Activated naive CD8-positive, alpha-beta T cell treated with anti-CD3 and anti-CD28 coated beads for 36 hours (primary cell): ENCODE measurements at regions not wholly inside any gene's neighbourhood (a gene's known extent, or its start where the extent isn't known, plus 50 kb on each side); places are given as distances from the start of the nearest gene placed in this dataset.

Source experiments
- DNase-seq: peaks from one replicate; pipeline ENCODE4 v3.0.0; 2021
- H3K27ac Mint-ChIP-seq: one replicate; pipeline ENCODE4 v1.8.0; 2022; ENCODE audit warnings: mild to moderate bottlenecking, moderate library complexity, mixed read lengths
- H3K27me3 Mint-ChIP-seq: one replicate; pipeline ENCODE4 v1.8.0; 2022; ENCODE audit warnings: mild to moderate bottlenecking, mixed read lengths
- H3K36me3 Mint-ChIP-seq: one replicate; pipeline ENCODE4 v1.8.0; 2021; ENCODE audit warnings: mild to moderate bottlenecking, mixed read lengths
- H3K4me1 Mint-ChIP-seq: one replicate; pipeline ENCODE4 v1.8.0; 2021; ENCODE audit warnings: mixed read lengths
- H3K4me3 Mint-ChIP-seq: one replicate; pipeline ENCODE4 v1.8.0; 2022; ENCODE audit warnings: mild to moderate bottlenecking, moderate library complexity, mixed read lengths
- H3K9me3 Mint-ChIP-seq: one replicate; pipeline ENCODE4 v1.8.0; 2022; ENCODE audit warnings: mixed read lengths

GRCh38 chr5:125049721-125050702 lies 303.6 kb upstream of the ZNF608 start:
- no peak overlapping the region for H3K4me3 Mint-ChIP-seq
- no peak for DNase-seq
- H3K36me3 Mint-ChIP-seq: no peaks in the 10 kb centered on the region
- H3K27me3 Mint-ChIP-seq: no peaks in the 10 kb centered on the region
- no peaks in the 10 kb centered on the region for H3K9me3 Mint-ChIP-seq
- no peak overlapping the region for H3K27ac Mint-ChIP-seq
- H3K4me1 Mint-ChIP-seq: no peaks in the 10 kb centered on the region

GRCh38 chr5:125050926-125051325 lies 304.5 kb upstream of the ZNF608 start:
- DNase-seq: no peak
- Mint-ChIP-seq H3K27ac (no peak overlapping the region), H3K27me3 (no peaks in the 10 kb centered on the region), H3K9me3 (no peaks in the 10 kb centered on the region), H3K36me3 (no peaks in the 10 kb centered on the region), H3K4me1 (no peaks in the 10 kb centered on the region), H3K4me3 (no peak overlapping the region)

GRCh38 chr5:125052584-125052983 lies 306.1 kb upstream of the ZNF608 start:
- no peaks in the 10 kb centered on the region for H3K27me3 Mint-ChIP-seq
- no peaks in the 10 kb centered on the region for H3K36me3 Mint-ChIP-seq
- H3K4me3 Mint-ChIP-seq: no peak overlapping the region
- H3K9me3 Mint-ChIP-seq: no peaks in the 10 kb centered on the region
- no peaks in the 10 kb centered on the region for H3K4me1 Mint-ChIP-seq
- no peak overlapping the region for H3K27ac Mint-ChIP-seq
- DNase-seq: no peak

DNA sequence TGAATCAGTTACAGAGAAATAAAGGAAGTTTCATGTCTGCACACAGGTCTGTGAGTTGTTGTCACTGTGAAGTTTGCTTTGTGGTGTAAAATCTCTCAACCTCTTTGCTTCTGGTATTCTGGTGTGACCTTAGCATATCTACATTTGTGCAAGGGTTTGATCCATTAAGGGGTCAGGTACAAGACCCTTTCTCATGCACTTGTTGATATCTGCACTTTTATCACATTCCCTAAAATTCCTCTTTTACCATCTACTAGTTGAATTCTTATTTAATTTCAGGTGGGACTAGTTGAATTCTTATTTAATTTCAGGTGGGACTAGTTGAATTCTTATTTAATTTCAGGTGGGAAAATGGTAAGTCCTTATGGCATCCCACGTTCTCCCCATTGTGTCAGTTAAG lies 306.7 kb upstream of the ZNF608 start:
- Mint-ChIP-seq H3K27me3 (no peaks in the 10 kb centered on the region), H3K9me3 (no peaks in the 10 kb centered on the region), H3K4me3 (no peak overlapping the region), H3K27ac (no peak overlapping the region), H3K4me1 (no peaks in the 10 kb centered on the region), H3K36me3 (no peaks in the 10 kb centered on the region)
- no peak for DNase-seq

DNA sequence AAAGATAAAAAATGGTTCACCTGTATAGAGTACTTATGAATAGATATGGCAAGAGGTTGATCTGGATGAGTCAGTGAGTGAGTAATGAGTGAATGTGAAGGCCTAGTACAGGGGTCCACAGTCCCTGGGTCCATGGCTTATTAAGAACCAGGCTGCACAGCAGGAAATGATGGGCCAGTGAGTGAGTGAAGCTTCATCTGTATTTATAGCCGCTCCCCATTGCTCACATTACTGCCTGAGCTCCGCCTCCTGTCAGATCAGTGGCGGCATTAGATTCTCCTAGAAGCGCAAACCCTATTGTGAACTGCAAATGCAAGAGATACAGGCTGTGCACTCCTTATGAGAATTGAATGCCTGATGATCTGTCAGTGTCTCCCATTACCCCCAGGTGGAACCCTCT lies 307.7 kb upstream of the ZNF608 start:
- H3K27ac Mint-ChIP-seq: no peak overlapping the region
- H3K36me3 Mint-ChIP-seq: no peaks in the 10 kb centered on the region
- DNase-seq: no peak
- H3K27me3 Mint-ChIP-seq: no peaks in the 10 kb centered on the region
- no peak overlapping the region for H3K4me3 Mint-ChIP-seq
- no peaks in the 10 kb centered on the region for H3K4me1 Mint-ChIP-seq
- H3K9me3 Mint-ChIP-seq: no peaks in the 10 kb centered on the region

- H3K27ac Mint-ChIP-seq: no peak overlapping the region
- H3K4me3 Mint-ChIP-seq: no peak overlapping the region
- H3K36me3 Mint-ChIP-seq: no peaks in the 10 kb centered on the region
- no peak for DNase-seq
- H3K4me1 Mint-ChIP-seq: no peaks in the 10 kb centered on the region
- no peaks in the 10 kb centered on the region for H3K9me3 Mint-ChIP-seq
- no peaks in the 10 kb centered on the region for H3K27me3 Mint-ChIP-seq
Measured at GRCh38 chr5:125056671-125057485, 310.4 kb upstream of the ZNF608 start.

GRCh38 chr5:125057912-125058826 lies 311.7 kb upstream of the ZNF608 start:
- Mint-ChIP-seq H3K4me3 (no peak overlapping the region), H3K27me3 (no peaks in the 10 kb centered on the region), H3K27ac (no peak overlapping the region), H3K9me3 (no peaks in the 10 kb centered on the region), H3K4me1 (no peaks in the 10 kb centered on the region), H3K36me3 (no peaks in the 10 kb centered on the region)
- no peak for DNase-seq

DNA sequence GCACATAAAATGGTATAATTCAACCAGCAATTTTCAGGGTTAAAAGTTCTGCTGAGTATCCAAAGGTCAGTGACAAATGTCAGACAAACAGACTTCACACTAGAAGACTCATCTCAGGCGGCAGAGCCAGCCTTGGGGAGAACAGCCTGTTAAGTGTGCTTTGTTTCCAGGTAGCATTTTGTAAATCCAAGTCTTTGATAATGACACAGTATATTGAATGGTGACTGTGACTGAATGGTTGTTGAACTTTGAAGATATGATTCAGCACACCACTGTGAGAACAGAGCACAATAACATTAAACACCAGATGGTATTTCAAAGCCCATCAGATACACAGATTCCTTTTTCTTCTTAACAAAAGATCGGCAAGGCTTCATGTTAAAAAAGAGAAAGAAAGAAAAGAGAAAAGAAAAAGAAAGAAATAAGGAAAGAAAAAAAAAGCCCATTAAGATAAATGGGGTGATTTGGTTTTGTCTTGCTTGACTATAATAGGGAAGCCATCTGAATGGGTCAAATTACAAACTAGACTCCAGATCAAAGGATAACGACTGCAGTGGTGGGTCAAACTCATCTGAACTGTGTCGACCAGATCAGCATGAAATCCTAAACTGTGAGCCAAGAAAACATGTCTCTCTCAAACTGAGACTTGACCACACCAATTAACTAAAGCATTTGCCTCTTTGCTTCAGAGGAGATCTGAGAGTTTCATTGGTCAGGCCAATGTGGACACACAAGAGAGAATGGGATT lies 313.0 kb upstream of the ZNF608 start:
- Mint-ChIP-seq H3K27me3 (no peaks in the 10 kb centered on the region), H3K4me3 (no peak overlapping the region), H3K4me1 (no peaks in the 10 kb centered on the region), H3K36me3 (no peaks in the 10 kb centered on the region), H3K9me3 (no peaks in the 10 kb centered on the region), H3K27ac (no peak overlapping the region)
- no peak for DNase-seq

- Mint-ChIP-seq H3K27me3 (no peaks in the 10 kb centered on the region), H3K27ac (no peak overlapping the region), H3K36me3 (no peaks in the 10 kb centered on the region), H3K4me3 (no peak overlapping the region), H3K4me1 (no peaks in the 10 kb centered on the region), H3K9me3 (no peaks in the 10 kb centered on the region)
- no peak for DNase-seq
Measured at GRCh38 chr5:125061726-125062125, 315.3 kb upstream of the ZNF608 start.

GRCh38 chr5:125064621-125065438 lies 318.4 kb upstream of the ZNF608 start:
- H3K36me3 Mint-ChIP-seq: no peaks in the 10 kb centered on the region
- no peaks in the 10 kb centered on the region for H3K4me1 Mint-ChIP-seq
- H3K27me3 Mint-ChIP-seq: no peaks in the 10 kb centered on the region
- no peak overlapping the region for H3K27ac Mint-ChIP-seq
- no peak overlapping the region for H3K4me3 Mint-ChIP-seq
- H3K9me3 Mint-ChIP-seq: peaks cover 5% of the 10 kb centered on the region
- no peak for DNase-seq

DNA sequence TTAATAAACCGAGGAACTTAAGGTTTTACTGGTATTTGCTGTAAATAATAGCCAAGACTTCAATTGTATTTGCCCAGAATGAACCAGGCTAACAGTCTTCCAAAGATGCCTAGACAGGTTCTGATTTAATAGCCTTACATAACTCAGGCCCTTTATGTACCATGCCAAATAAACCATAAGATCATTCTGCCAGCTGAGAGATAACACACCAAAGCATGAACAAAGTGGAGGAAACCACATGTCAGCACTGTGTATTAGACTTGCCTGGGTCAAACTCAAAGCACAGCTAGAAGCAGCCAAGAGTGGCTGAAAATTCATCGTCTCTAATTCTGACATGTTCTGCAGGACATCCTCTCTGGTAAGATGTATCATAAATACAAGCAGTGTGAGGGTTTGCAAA lies 319.3 kb upstream of the ZNF608 start:
- Mint-ChIP-seq H3K4me3 (no peak overlapping the region), H3K27me3 (no peaks in the 10 kb centered on the region), H3K9me3 (peaks cover 5% of the 10 kb centered on the region)

DNA sequence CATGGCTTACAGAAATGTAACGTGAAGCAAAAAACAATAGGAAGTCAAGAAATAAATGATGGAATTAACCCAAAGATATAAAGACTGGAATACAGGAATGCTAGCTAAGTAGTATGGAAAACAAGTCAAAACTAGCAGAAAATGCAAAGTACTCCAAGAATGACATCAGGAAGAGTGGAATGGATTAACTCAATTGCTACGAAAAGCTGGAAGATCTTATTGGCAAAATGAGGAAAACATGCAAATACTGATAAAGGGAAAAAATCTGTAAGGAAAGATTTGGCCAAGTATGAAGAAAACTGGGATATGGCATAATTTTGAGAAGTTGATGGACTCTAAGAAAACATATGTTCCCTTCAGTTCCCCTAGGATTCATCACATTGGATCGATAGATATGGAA lies 324.5 kb upstream of the ZNF608 start:
- H3K27me3 Mint-ChIP-seq: no peaks in the 10 kb centered on the region
- peaks cover 21% of the 10 kb centered on the region for H3K9me3 Mint-ChIP-seq
- no peaks in the 10 kb centered on the region for H3K4me1 Mint-ChIP-seq
- H3K36me3 Mint-ChIP-seq: no peaks in the 10 kb centered on the region
- DNase-seq: no peak
- H3K27ac Mint-ChIP-seq: no peak overlapping the region
- no peak overlapping the region for H3K4me3 Mint-ChIP-seq

More for the DNA sequence above, 319.3 kb upstream of the ZNF608 start:
- Mint-ChIP-seq H3K4me1 (no peaks in the 10 kb centered on the region), H3K36me3 (no peaks in the 10 kb centered on the region), H3K27ac (no peak overlapping the region)
- no peak for DNase-seq

GRCh38 chr5:125073090-125073489 lies 326.7 kb upstream of the ZNF608 start:
- Mint-ChIP-seq H3K4me3 (no peak overlapping the region), H3K27ac (no peak overlapping the region), H3K27me3 (no peaks in the 10 kb centered on the region)

More at GRCh38 chr5:125073090-125073489, 326.7 kb upstream of the ZNF608 start:
- Mint-ChIP-seq H3K9me3 (peaks cover 21% of the 10 kb centered on the region), H3K4me1 (no peaks in the 10 kb centered on the region), H3K36me3 (no peaks in the 10 kb centered on the region)
- DNase-seq: no peak
